ENCODE measurements at regions not wholly inside any gene's neighbourhood (a gene's known extent, or its start where the extent isn't known, plus 50 kb on each side); places are given as distances from the start of the nearest gene placed in this dataset.

DNA sequence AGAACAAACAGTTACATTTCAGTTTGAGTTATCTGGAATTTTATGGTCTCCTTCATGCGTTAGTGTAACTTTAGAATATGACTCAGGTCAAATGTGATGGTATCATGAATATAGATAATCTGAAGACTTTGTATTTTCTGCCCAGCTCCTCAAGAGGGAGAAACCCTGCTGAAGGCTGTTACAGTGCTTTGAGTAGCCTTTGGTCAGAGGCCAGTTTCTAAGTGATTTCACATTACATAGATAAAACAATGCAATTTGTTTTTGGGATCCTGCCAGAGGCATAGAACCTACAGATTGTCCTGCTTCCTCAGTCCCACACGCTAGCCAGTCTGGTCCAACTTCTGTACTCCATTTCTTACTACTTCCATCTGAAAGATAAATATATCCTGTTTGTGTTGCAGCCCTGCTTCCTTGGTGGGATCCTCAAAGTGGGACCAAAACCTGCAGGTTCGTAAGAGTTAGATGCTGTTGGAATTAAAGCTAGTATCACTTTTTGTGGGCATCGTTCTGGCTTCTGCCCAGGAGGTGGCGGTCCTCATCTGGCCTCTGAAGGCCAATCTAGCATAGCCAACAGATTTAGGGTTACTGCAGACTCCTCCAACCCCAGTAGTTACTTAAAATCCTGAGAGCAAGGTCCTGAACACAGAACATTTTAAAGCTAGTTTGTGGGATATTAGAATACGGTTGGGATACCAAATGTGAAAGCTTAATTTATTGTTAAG is 645.8 kb upstream of the USP24 start:
- FAIRE-seq (no peak), DNase-seq (no peak)
- H3K9ac ChIP-seq (ENCODE audit: low read length in 3 of 3) = no peak overlapping the region
- TF ChIP-seq CTCF (IDR thresholded peaks at IDR 0.05; ENCODE audit: borderline replicate concordance, extremely low read depth, insufficient read depth) = no peak
- H3K36me3 ChIP-seq (ENCODE audit: control insufficient read depth in 2 of 3, insufficient read depth in 3 of 3, low read length in 3 of 3) = no peaks in the 10 kb centered on the region
- intact Hi-C loops (cut with DNase I) = no loop called here
- H3K27ac ChIP-seq (ENCODE audit: low read depth in 2 of 2, low read length in 2 of 2) = no peak overlapping the region
- H3K4me3 ChIP-seq (ENCODE audit: low read length in 3 of 3) = no peak overlapping the region
- H3K27me3 ChIP-seq (ENCODE audit: control insufficient read depth, insufficient read depth, low read length) = no peaks in the 10 kb centered on the region
- no peaks in the 10 kb centered on the region for H3K4me1 ChIP-seq (ENCODE audit: control insufficient read depth in 2 of 3, insufficient read depth in 2 of 3, low read depth in 1 of 3, low read length in 3 of 3)
- no peaks in the 10 kb centered on the region for H3K9me3 ChIP-seq (ENCODE audit: control insufficient read depth in 2 of 3, insufficient read depth in 1 of 3, low read length in 3 of 3)

GRCh38 chr1:55860326-55860725 is 645.2 kb upstream of the USP24 start:
- no peak overlapping the region for H3K27ac ChIP-seq (ENCODE audit: low read depth in 2 of 2, low read length in 2 of 2)
- H3K9me3 ChIP-seq (ENCODE audit: control insufficient read depth in 2 of 3, insufficient read depth in 1 of 3, low read length in 3 of 3) = no peaks in the 10 kb centered on the region
- DNase-seq (no peak), FAIRE-seq (no peak)
- no peaks in the 10 kb centered on the region for H3K4me1 ChIP-seq (ENCODE audit: control insufficient read depth in 2 of 3, insufficient read depth in 2 of 3, low read depth in 1 of 3, low read length in 3 of 3)
- no peaks in the 10 kb centered on the region for H3K27me3 ChIP-seq (ENCODE audit: control insufficient read depth, insufficient read depth, low read length)
- TF ChIP-seq CTCF (IDR thresholded peaks at IDR 0.05; ENCODE audit: borderline replicate concordance, extremely low read depth, insufficient read depth) = no peak
- intact Hi-C loops (cut with DNase I) = no loop called here
- H3K4me3 ChIP-seq (ENCODE audit: low read length in 3 of 3) = no peak overlapping the region
- no peak overlapping the region for H3K9ac ChIP-seq (ENCODE audit: low read length in 3 of 3)
- H3K36me3 ChIP-seq (ENCODE audit: control insufficient read depth in 2 of 3, insufficient read depth in 3 of 3, low read length in 3 of 3) = no peaks in the 10 kb centered on the region

- no peaks in the 10 kb centered on the region for H3K9me3 ChIP-seq (ENCODE audit: control insufficient read depth in 2 of 3, insufficient read depth in 1 of 3, low read length in 3 of 3)
- intact Hi-C loops (cut with DNase I) = no loop called here
- TF ChIP-seq CTCF (IDR thresholded peaks at IDR 0.05; ENCODE audit: borderline replicate concordance, extremely low read depth, insufficient read depth) = no peak
- FAIRE-seq (no peak), DNase-seq (no peak)
- H3K4me3 ChIP-seq (ENCODE audit: low read length in 3 of 3) = no peak overlapping the region
- no peaks in the 10 kb centered on the region for H3K27me3 ChIP-seq (ENCODE audit: control insufficient read depth, insufficient read depth, low read length)
- no peak overlapping the region for H3K27ac ChIP-seq (ENCODE audit: low read depth in 2 of 2, low read length in 2 of 2)
- H3K36me3 ChIP-seq (ENCODE audit: control insufficient read depth in 2 of 3, insufficient read depth in 3 of 3, low read length in 3 of 3) = no peaks in the 10 kb centered on the region
- H3K4me1 ChIP-seq (ENCODE audit: control insufficient read depth in 2 of 3, insufficient read depth in 2 of 3, low read depth in 1 of 3, low read length in 3 of 3) = no peaks in the 10 kb centered on the region
- H3K9ac ChIP-seq (ENCODE audit: low read length in 3 of 3) = no peak overlapping the region
Measured at GRCh38 chr1:55854911-55855310, 639.7 kb upstream of the USP24 start.

DNA sequence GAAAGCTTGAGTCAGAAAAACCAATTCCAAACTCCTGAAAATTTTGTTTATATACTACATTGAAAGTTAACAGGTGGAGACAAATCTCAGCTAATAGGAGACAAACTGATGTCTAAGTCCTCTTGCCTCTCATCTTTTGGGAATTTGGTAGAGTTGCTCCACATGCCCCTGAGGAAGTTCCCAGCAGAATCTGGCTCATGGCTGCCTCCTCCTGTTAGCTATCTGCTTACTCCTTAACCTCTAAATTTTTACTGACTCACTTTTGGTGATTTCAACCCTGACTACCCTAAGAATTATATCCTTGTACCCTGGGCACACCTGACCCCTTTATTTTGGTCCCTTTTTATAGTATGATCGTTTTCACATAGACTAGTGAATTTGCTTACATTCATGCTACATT is 633.7 kb upstream of the USP24 start:
- Histone ChIP-seq H3K4me3 (ENCODE audit: low read length in 3 of 3) (no peak overlapping the region), H3K27me3 (ENCODE audit: control insufficient read depth, insufficient read depth, low read length) (no peaks in the 10 kb centered on the region), H3K9me3 (ENCODE audit: control insufficient read depth in 2 of 3, insufficient read depth in 1 of 3, low read length in 3 of 3) (no peaks in the 10 kb centered on the region), H3K27ac (ENCODE audit: low read depth in 2 of 2, low read length in 2 of 2) (no peak overlapping the region), H3K4me1 (ENCODE audit: control insufficient read depth in 2 of 3, insufficient read depth in 2 of 3, low read depth in 1 of 3, low read length in 3 of 3) (no peaks in the 10 kb centered on the region), H3K36me3 (ENCODE audit: control insufficient read depth in 2 of 3, insufficient read depth in 3 of 3, low read length in 3 of 3) (no peaks in the 10 kb centered on the region), H3K9ac (ENCODE audit: low read length in 3 of 3) (no peak overlapping the region)
- DNase-seq = no peak
- intact Hi-C loops (cut with DNase I) = no loop called here
- no peak for FAIRE-seq
- no peak for TF ChIP-seq CTCF (IDR thresholded peaks at IDR 0.05; ENCODE audit: borderline replicate concordance, extremely low read depth, insufficient read depth)

Measured in kidney (tissue), 13 donors.